HCT116 (cell line): ENCODE measurements at regions not wholly inside any gene's neighbourhood (a gene's known extent, or its start where the extent isn't known, plus 50 kb on each side); places are given as distances from the start of the nearest gene placed in this dataset.

Experiments
- EGR1 ChIP-seq: IDR thresholded peaks from 2 replicates; pipeline ENCODE4 v1.6.1; 2012; ENCODE audit warnings: low read depth
- JUND ChIP-seq: IDR thresholded peaks from 2 replicates; pipeline ENCODE4 v1.6.1; 2012
- POLR2A ChIP-seq: IDR thresholded peaks from 2 replicates; pipeline ENCODE4 v1.7.0; 2011; ENCODE audit warnings: borderline replicate concordance; ENCODE audit not compliant: insufficient read depth, insufficient read length; ENCODE audit errors: extremely low read depth
- SP1 ChIP-seq: IDR thresholded peaks from 2 replicates; pipeline ENCODE4 v1.6.1; 2012; ENCODE audit warnings: low read depth
- TCF7L2 ChIP-seq: IDR thresholded peaks from 2 replicates; pipeline ENCODE4 v1.7.0; 2011; ENCODE audit warnings: borderline replicate concordance, inconsistent platforms; ENCODE audit not compliant: insufficient read depth, insufficient read length; ENCODE audit errors: extremely low read depth
- TF ChIP-seq, protein P1 (sequence below), 3 experiments: fragments of 200-600 bp in 1 of 3; sonication (generic) in 1 of 3; IDR thresholded peaks in 2 of 3; conservative IDR thresholded peaks in 1 of 3; 2 replicates each; pipeline ENCODE4 v1.5.1; 2012 to 2017; ENCODE audit warnings: low read depth in 2 of 3, low read length in 2 of 3, antibody characterized with exemption in 1 of 3, borderline replicate concordance in 1 of 3, control low read depth in 1 of 3, mild to moderate bottlenecking in 1 of 3, mixed read lengths in 1 of 3, mixed run types in 1 of 3, moderate library complexity in 1 of 3; ENCODE audit not compliant: insufficient read depth in 1 of 3
- TF ChIP-seq, protein P2 (sequence below): IDR thresholded peaks from 2 replicates; pipeline ENCODE4 v1.6.1; 2011; ENCODE audit warnings: mild to moderate bottlenecking, low read length, moderate library complexity; ENCODE audit not compliant: insufficient replicate concordance; ENCODE audit errors: extremely low read depth
- TF ChIP-seq, protein P3 (sequence below): IDR thresholded peaks from 2 replicates; pipeline ENCODE4 v1.6.1; 2012

DNA sequence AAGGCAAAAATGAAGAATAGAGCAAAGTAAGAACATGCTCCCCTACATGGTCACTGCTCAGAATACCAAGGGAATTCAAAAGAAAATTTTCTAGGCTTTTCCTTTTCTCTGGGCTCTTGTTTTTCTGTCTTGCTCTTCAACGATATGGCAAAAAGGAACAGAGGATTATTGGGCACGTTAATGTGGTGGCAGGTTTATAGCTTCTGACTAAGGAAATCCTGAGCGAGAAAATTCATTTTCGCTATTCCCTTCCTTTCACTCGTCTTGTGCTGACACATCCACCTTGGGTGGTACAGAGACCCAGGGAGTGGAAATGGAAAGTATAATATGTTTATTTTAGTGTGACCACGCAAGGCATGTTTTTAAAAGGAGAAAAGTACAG is 132.8 kb downstream of the TRIM27 start:
- TF ChIP-seq EGR1 (no peak), JUND (no peak), TCF7L2 (no peak), POLR2A (no peak), SP1 (no peak)
- TF ChIP-seq, protein P1, sequence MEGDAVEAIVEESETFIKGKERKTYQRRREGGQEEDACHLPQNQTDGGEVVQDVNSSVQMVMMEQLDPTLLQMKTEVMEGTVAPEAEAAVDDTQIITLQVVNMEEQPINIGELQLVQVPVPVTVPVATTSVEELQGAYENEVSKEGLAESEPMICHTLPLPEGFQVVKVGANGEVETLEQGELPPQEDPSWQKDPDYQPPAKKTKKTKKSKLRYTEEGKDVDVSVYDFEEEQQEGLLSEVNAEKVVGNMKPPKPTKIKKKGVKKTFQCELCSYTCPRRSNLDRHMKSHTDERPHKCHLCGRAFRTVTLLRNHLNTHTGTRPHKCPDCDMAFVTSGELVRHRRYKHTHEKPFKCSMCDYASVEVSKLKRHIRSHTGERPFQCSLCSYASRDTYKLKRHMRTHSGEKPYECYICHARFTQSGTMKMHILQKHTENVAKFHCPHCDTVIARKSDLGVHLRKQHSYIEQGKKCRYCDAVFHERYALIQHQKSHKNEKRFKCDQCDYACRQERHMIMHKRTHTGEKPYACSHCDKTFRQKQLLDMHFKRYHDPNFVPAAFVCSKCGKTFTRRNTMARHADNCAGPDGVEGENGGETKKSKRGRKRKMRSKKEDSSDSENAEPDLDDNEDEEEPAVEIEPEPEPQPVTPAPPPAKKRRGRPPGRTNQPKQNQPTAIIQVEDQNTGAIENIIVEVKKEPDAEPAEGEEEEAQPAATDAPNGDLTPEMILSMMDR (IDR thresholded peaks at IDR 0.05 in 2 of 3, conservative IDR thresholded peaks at IDR 0.05 in 1 of 3; ENCODE audit: borderline replicate concordance in 1 of 3, insufficient read depth in 1 of 3, low read depth in 2 of 3, low read length in 2 of 3), result no peak; a peak in 1 of 6 replicates
- TF ChIP-seq, protein P2, sequence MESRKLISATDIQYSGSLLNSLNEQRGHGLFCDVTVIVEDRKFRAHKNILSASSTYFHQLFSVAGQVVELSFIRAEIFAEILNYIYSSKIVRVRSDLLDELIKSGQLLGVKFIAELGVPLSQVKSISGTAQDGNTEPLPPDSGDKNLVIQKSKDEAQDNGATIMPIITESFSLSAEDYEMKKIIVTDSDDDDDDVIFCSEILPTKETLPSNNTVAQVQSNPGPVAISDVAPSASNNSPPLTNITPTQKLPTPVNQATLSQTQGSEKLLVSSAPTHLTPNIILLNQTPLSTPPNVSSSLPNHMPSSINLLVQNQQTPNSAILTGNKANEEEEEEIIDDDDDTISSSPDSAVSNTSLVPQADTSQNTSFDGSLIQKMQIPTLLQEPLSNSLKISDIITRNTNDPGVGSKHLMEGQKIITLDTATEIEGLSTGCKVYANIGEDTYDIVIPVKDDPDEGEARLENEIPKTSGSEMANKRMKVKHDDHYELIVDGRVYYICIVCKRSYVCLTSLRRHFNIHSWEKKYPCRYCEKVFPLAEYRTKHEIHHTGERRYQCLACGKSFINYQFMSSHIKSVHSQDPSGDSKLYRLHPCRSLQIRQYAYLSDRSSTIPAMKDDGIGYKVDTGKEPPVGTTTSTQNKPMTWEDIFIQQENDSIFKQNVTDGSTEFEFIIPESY, result no peak
- TF ChIP-seq, protein P3, sequence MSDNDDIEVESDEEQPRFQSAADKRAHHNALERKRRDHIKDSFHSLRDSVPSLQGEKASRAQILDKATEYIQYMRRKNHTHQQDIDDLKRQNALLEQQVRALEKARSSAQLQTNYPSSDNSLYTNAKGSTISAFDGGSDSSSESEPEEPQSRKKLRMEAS, result 0 out of 2 replicates have a peak, but pooled peaks have one; percentile 1
